Stimulated activated memory B cell treated with anti-CD40 and anti-IgM and Interleukin-4, amounts not matched to agents 10 μg/mL and 1 μg/mL and 100 μg/mL, for 72 hours (primary cell): ENCODE measurements at regions not wholly inside any gene's neighbourhood (a gene's known extent, or its start where the extent isn't known, plus 50 kb on each side); places are given as distances from the start of the nearest gene placed in this dataset.
"Not testable (repeated sequence)": the region's sequence is repeated elsewhere in the genome, so short reads cannot be mapped to it uniquely, and the experiment has no call there.

Source experiments
- ATAC-seq: fragments of 150-1000 bp; cut with Tn5 transposase; 2 replicates; pipeline ENCODE4 v1.10.0; 2021
- H3K27ac Mint-ChIP-seq: one replicate; pipeline ENCODE4 v1.8.0; 2022; ENCODE audit warnings: mild to moderate bottlenecking, mixed read lengths
- H3K27me3 Mint-ChIP-seq: one replicate; pipeline ENCODE4 v1.8.0; 2022; ENCODE audit warnings: mixed read lengths
- H3K36me3 Mint-ChIP-seq: one replicate; pipeline ENCODE4 v1.8.0; 2022; ENCODE audit warnings: mixed read lengths
- H3K4me1 Mint-ChIP-seq: one replicate; pipeline ENCODE4 v1.8.0; 2022; ENCODE audit warnings: mixed read lengths
- H3K4me3 Mint-ChIP-seq: one replicate; pipeline ENCODE4 v1.8.0; 2022; ENCODE audit warnings: mild to moderate bottlenecking, moderate library complexity, mixed read lengths
- H3K9me3 Mint-ChIP-seq: one replicate; pipeline ENCODE4 v1.8.0; 2022; ENCODE audit warnings: mixed read lengths

DNA sequence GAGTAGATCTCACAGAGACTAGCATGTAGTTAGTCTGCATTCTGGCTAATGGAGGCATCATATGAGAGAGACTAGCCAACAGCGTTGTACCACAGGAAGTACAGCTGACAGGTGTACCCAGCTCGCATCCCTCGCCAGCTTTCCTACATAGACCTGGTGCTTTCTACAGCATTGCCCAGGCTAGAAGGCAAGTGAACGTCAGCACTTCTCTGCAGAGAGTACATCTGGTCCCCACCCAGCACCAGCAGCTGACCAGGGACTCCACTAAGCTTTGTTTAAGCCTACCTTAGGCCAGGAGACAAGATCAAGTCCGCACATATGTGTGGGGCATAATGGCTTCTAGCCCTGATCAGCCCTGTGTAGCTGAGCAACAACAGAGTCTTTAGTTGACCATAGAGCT lies 1692.9 kb downstream of the SPATA31A7 start:
- not testable (repeated sequence) for H3K27me3 Mint-ChIP-seq, H3K36me3 Mint-ChIP-seq, ATAC-seq

DNA sequence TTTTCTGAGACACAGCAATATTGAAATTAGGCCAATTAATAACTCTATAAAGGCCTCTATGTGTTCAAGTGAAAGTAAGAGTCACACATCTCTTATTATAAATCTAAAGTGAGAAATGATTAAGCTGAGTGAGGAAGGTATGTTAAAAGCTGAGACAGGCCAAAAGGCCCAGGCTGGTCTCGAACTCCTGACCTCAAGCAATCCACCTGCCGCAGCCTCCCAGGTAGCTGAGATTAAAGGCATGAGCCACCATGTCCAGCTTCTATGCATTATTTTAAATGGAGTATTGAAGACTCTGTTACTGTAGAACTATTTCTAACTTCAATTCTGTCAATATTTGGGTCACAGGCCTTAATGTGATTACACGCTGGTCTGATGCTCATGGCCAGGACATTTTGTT lies 1706.9 kb downstream of the SPATA31A7 start:
- not testable (repeated sequence) for H3K36me3 Mint-ChIP-seq, H3K27ac Mint-ChIP-seq, ATAC-seq, H3K4me3 Mint-ChIP-seq, H3K4me1 Mint-ChIP-seq, H3K27me3 Mint-ChIP-seq, H3K9me3 Mint-ChIP-seq

More for the DNA sequence above, 1692.9 kb downstream of the SPATA31A7 start:
- H3K9me3 Mint-ChIP-seq, H3K27ac Mint-ChIP-seq, H3K4me1 Mint-ChIP-seq, H3K4me3 Mint-ChIP-seq: not testable (repeated sequence)

DNA sequence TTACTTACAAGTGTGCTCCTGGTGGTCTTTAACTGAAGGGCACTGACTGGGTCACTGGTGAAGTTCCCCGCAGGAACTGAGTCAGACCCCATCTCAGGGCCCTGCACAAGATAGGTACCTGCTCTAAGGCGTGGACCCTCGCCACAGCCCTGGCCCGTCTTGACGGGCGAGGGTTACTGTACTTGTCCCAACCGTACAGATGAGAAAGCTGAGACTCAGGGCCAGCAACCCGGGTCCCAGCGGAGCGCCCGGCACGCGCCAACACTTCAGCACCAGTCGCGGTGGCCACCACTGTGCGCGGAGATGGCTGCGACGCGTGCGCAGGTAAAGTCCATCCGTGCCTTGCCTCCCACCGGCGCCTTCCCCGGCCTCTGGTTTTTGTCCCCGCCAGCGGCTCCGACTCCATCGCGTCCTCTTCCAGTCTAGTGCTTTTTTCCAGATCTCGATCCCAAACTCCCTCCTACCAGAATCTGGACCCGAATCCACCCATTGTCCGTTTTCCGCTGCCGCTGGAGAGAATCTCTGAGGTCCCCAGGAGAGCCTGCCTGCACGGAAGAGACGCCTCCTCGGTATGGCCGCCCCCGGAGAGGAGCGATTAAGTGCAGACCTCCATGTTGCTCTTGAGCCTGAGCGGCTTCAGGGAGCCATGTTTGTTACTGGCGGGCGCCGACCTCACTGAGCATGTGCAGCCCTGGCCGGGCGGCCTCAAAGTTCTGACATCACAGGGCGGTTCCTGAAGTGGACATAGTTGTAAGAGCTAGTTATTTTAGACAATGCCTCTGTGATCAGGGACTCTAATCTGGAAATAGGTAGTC lies 1707.8 kb downstream of the SPATA31A7 start:
- H3K9me3 Mint-ChIP-seq, H3K4me1 Mint-ChIP-seq, ATAC-seq, H3K27me3 Mint-ChIP-seq, H3K36me3 Mint-ChIP-seq: not testable (repeated sequence)
- H3K27ac Mint-ChIP-seq, result peak overlapping the region; percentile 66
- peak overlapping the region; percentile 74 for H3K4me3 Mint-ChIP-seq

DNA sequence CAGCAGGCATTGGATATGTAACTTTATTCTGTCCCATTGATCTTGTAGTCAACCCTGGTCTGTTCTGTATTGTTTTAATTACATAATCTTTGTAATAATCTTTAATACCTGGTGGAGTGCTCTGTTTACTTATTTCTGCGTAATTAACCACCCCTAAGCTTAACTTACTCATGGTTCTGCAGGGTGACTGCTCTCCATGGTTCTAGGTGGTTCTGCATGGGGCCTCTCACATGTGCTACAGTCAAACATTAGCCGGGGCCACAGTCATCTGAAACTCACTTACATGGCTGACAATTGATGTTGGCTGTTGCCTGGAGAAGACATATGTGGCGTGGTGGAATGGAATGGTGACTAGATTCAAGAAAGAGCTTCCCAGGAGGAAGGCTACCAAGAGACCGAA lies 1709.8 kb downstream of the SPATA31A7 start:
- H3K4me1 Mint-ChIP-seq, H3K36me3 Mint-ChIP-seq, H3K27me3 Mint-ChIP-seq, ATAC-seq, H3K4me3 Mint-ChIP-seq, H3K9me3 Mint-ChIP-seq, H3K27ac Mint-ChIP-seq: not testable (repeated sequence)

DNA sequence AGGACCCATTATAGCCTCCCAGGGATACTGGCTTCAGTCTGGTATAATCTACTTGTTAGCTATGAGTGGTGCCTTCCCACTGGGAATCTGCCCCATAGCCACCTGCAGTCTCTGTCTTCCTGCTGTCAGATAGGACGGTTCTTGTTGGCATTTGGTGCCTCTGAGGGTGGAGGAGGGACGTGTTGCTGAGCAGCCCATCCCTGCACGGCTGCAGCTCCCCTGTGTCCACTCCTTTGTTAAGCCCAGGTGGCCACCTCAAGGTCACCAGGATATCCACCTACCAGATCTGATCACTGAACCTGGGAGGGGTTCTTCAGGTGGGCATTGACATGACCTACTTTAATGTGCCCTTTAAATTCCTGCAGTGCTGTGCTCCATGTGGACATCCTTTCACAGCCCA lies 1714.2 kb downstream of the SPATA31A7 start:
- not testable (repeated sequence) for H3K27ac Mint-ChIP-seq, ATAC-seq

DNA sequence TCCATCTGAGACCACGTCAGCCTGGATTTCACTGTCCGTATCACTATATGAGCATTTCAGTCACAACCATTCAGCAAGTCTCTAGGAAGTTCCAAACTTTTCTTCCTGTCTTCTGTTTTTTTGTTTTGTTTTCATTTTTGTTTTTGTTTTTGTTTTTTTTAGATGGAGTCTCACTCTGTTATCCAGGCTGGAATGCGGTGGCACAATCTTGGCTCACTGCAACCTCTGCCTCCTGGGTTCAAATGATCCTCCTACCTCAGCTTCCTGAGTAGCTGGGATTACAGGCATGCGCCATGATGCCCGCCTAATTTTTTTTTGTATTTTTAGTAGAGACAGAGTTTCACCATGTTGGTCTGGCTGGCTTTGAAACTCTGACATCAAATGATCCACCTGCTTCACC lies 1715.9 kb downstream of the SPATA31A7 start:
- not testable (repeated sequence) for H3K27me3 Mint-ChIP-seq, H3K36me3 Mint-ChIP-seq, H3K4me1 Mint-ChIP-seq, ATAC-seq, H3K9me3 Mint-ChIP-seq, H3K27ac Mint-ChIP-seq, H3K4me3 Mint-ChIP-seq

More for the DNA sequence above, 1714.2 kb downstream of the SPATA31A7 start:
- H3K4me3 Mint-ChIP-seq, H3K9me3 Mint-ChIP-seq, H3K36me3 Mint-ChIP-seq, H3K4me1 Mint-ChIP-seq, H3K27me3 Mint-ChIP-seq: not testable (repeated sequence)

DNA sequence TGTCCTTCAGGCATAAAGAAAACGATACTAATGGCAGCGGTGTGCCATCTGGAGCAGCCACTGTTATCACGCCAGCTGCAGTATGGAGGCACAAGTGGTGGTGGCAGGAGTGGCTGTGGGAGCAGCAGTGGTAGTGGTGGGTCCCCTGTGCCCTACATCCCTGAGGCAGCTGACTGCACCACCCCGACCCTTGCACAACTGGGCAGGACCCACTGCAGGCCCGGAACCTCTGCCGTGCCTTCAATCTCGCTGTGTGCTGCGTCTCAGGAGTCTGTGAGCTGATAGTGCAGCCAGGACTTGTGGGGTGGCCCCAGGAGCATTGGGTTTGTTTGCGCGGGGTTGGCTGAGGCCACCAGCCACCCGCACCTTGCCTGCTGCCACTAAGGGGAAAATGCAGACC lies 1718.0 kb downstream of the SPATA31A7 start:
- H3K4me1 Mint-ChIP-seq, H3K9me3 Mint-ChIP-seq, ATAC-seq, H3K27me3 Mint-ChIP-seq, H3K27ac Mint-ChIP-seq, H3K4me3 Mint-ChIP-seq, H3K36me3 Mint-ChIP-seq: not testable (repeated sequence)

DNA sequence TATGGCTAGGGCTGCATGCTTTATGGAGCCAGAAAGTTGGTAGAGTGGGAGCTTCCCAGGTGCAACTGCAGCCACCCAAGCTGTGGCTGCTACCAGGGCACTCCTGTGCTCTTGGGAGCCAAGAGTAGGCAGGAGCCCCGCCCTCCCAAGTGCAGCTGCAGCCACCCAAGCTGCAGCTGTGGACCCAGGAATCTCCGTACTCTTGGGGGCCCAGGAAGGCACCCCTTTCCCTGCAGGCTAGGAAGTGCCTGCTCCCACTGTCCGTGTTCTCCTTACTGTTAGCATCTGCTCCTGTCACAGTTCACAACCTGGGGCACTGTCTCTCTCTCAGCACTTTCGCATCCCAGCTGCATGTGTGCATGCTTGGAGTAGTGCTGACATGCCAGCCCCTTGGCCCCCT lies 1718.4 kb downstream of the SPATA31A7 start:
- not testable (repeated sequence) for H3K27ac Mint-ChIP-seq, H3K4me3 Mint-ChIP-seq, H3K36me3 Mint-ChIP-seq, H3K27me3 Mint-ChIP-seq, H3K9me3 Mint-ChIP-seq, H3K4me1 Mint-ChIP-seq, ATAC-seq

DNA sequence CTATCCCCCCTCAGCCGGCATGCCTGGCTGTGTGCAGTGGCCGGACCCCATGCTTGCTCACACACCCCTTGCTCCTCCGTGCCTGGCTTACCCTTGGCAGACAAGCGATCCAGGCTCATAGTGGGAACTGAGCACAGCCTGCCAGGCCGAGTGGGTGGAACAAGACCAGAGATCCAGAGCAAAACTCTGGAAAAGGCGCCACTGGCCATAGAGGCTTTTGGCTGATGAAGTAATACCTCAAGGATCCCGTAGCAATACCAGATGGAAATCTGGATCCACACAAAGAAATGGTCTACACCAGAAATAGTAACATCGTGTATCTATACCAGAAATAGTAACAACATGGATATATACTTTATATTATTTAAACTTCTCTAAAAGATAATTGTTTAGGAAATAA lies 1719.6 kb downstream of the SPATA31A7 start:
- H3K4me1 Mint-ChIP-seq, H3K27me3 Mint-ChIP-seq, H3K36me3 Mint-ChIP-seq, ATAC-seq, H3K4me3 Mint-ChIP-seq, H3K27ac Mint-ChIP-seq, H3K9me3 Mint-ChIP-seq: not testable (repeated sequence)

DNA sequence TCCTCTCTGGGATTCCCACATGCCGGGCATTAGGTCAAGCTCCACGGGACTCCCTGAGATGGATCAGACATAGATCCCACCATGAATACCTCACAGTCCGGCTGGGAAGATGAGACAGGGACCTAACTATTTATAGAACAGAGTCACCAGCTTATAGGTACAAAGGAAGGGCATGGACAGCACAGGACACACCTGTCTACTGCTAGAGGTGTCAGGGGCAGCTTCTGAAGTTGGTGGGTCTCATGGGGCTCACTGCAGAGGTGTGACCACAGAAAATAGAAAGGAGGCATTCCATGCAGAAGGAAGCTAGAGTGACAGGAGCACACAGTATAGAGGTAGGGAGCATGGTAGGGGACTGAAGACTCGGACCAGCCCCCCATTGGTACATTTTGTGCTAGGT lies 1722.4 kb downstream of the SPATA31A7 start:
- H3K4me1 Mint-ChIP-seq, H3K27me3 Mint-ChIP-seq, ATAC-seq: not testable (repeated sequence)

DNA sequence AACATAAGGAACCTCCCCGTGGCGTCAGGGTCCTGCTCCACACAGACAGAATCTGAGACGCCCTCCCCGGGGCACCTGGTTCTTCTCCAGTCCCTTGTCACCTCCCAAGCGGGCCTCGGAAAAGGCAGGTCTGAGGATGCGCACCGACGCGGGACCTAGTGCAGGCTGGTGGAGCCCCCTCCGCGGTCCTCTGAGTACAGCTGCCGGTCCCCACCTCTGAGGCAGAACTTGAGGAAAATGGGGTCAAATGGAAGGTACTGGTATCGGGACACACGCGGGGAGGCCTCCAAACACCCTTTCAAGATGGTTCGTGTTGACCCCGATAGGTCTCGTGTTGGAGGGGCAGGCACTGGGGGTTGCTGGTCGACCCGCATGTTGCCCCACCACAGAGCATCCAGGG lies 1725.3 kb downstream of the SPATA31A7 start:
- H3K9me3 Mint-ChIP-seq, H3K27ac Mint-ChIP-seq, H3K36me3 Mint-ChIP-seq, ATAC-seq, H3K4me1 Mint-ChIP-seq, H3K4me3 Mint-ChIP-seq, H3K27me3 Mint-ChIP-seq: not testable (repeated sequence)

More for the DNA sequence above, 1722.4 kb downstream of the SPATA31A7 start:
- H3K4me3 Mint-ChIP-seq, H3K27ac Mint-ChIP-seq, H3K9me3 Mint-ChIP-seq, H3K36me3 Mint-ChIP-seq: not testable (repeated sequence)

DNA sequence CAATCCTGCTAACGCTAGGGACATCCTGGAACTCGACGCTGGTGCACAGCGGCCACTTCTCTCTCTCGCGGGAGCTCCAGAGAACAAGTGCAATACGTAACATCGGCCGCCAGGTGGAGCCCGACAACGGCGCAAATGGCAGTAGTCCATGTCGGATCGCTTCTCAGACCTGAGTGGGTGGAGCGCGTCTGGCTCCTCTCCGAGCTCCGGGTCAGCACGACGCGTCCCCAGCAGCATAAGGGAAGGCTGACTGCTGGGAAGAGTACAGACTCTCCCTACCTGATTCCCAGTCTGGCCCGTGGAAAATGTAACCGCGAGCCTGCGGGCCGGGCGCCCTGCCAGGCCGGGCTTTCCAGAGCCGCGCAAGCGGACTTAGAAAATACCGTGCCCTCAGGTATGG lies 1725.8 kb downstream of the SPATA31A7 start:
- H3K36me3 Mint-ChIP-seq, H3K4me1 Mint-ChIP-seq, H3K27me3 Mint-ChIP-seq, H3K27ac Mint-ChIP-seq, H3K9me3 Mint-ChIP-seq, H3K4me3 Mint-ChIP-seq: not testable (repeated sequence)
- ATAC-seq, result peak; percentile 92

DNA sequence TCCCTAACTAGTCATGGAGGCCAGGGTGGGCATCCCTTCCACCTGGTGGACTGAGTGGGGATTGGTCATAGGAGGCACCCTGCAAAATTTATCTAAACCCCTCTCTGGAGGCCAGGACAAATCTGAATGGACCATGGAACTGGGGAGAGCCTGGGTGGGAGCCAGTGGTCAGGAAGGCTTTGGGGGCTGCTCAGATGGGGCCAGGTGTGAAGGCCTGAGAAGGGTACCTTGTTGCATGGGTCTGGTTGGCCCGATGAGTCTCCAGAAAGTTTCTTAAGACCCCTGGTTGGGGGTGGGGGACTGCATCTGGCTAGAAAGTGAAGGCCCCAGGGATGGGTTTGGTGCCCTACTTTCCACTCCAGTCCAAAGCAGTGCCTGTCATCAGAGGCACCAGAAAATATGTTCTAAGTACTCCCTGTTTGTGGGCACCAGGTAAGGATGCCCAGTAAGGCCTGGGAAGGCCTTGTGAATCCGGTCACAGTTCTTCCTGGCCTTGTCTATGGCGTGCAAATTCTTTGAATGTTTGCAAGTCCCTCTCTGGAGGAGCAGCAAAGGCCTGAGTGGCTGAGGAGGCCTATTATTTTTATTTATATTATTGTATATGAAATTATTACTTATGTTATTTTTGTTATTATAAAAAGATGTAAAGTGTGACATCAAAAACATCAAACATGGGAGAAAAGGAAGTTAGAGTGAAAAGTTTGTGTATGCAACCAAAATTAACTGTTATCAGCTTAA lies 1729.0 kb downstream of the SPATA31A7 start:
- not testable (repeated sequence) for H3K36me3 Mint-ChIP-seq, H3K4me1 Mint-ChIP-seq

DNA sequence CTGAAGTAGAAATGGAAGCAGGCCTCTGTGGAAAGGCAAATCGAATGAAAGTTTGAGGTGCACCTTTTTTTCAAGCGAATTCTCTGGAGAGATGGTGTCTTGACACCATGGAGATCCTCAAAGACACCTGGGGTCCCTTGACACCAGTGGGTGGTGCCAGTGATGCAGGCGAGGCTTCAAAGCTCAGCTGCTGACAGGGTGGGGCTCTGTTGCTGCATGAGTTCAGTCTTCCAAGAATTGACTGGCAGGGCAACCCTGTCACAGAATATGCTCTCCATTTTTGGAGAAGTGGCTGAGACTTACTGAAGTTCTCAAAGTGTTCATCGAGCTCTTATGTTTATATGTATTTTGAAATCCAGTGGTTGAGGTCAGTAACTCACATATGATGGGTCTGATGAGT lies 1741.6 kb downstream of the SPATA31A7 start:
- H3K36me3 Mint-ChIP-seq, ATAC-seq, H3K9me3 Mint-ChIP-seq, H3K27me3 Mint-ChIP-seq, H3K4me3 Mint-ChIP-seq, H3K4me1 Mint-ChIP-seq, H3K27ac Mint-ChIP-seq: not testable (repeated sequence)

More for the DNA sequence above, 1729.0 kb downstream of the SPATA31A7 start:
- not testable (repeated sequence) for H3K9me3 Mint-ChIP-seq, H3K27me3 Mint-ChIP-seq, H3K4me3 Mint-ChIP-seq, ATAC-seq, H3K27ac Mint-ChIP-seq

DNA sequence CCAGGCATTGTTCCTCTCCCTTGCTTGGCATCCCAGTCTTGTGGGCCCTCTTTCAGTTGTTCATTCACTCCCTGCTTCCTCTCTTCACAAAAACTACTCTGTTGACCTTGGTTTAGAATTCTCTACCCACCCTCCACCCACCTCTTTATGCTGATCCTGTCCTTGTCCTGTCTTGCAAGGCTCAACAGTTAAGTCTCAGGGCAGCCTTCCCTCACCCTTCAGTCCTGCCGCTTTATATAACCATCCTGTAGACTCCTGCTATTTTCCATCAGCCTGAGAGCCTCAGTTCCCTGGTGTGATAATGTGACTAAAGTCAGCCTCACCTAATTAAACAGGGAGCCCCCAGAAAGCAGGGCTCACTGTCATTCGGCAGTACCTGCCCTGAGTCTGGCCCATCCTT lies 1763.0 kb downstream of the SPATA31A7 start:
- ATAC-seq, result peak; percentile 48
- not testable (repeated sequence) for H3K36me3 Mint-ChIP-seq, H3K27ac Mint-ChIP-seq, H3K27me3 Mint-ChIP-seq, H3K9me3 Mint-ChIP-seq, H3K4me1 Mint-ChIP-seq, H3K4me3 Mint-ChIP-seq
